Adrenal gland (tissue), 5 donors: ENCODE measurements at regions not wholly inside any gene's neighbourhood (a gene's known extent, or its start where the extent isn't known, plus 50 kb on each side); places are given as distances from the start of the nearest gene placed in this dataset.

Source experiments
- POLR2A ChIP-seq, 2 donors: fragments of 450-650 bp; IDR thresholded peaks; one replicate each; pipeline ENCODE4 v1.6.1; 2017; ENCODE audit warnings: antibody characterized with exemption in 2 of 2, mild to moderate bottlenecking in 2 of 2, moderate library complexity in 1 of 2
- TF ChIP-seq, protein P1 (sequence below), 6 experiments: fragments of 450-650 bp in 4 of 6; fragments of 200-600 bp in 2 of 6; sonication (generic) in 1 of 6; IDR thresholded peaks; 1 replicate in 5 of 6; 2 replicates in 1 of 6; pipeline versions ENCODE4 v1.5.1 to v1.8.0; 2016 to 2021; ENCODE audit warnings: antibody characterized with exemption in 6 of 6, mild to moderate bottlenecking in 2 of 6, moderate library complexity in 1 of 6
- donor health status: DM: no; HTN: no; CAD: no.

DNA sequence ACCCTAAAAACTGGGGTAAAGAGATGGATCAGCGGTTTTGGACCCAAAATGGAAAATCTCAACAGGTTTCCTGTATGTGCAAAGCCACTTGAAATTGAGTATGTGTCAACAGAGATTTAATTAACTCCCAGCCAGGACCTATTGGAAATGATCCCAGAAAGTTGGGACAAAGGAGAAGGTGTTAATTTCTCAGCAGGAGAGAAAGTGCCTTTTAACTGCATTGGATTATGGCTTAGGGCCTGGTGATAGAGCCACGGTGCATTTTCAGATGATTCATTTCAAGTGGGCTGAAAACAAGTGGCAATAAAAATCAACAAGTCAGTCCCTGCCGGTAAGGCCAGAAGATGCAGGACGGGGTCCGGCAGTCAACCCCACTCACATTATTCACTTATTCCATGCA, 80.2 kb upstream of the BCL11A start:
- TF ChIP-seq POLR2A (IDR thresholded peaks at IDR 0.05): no peak
- TF ChIP-seq, protein P1, sequence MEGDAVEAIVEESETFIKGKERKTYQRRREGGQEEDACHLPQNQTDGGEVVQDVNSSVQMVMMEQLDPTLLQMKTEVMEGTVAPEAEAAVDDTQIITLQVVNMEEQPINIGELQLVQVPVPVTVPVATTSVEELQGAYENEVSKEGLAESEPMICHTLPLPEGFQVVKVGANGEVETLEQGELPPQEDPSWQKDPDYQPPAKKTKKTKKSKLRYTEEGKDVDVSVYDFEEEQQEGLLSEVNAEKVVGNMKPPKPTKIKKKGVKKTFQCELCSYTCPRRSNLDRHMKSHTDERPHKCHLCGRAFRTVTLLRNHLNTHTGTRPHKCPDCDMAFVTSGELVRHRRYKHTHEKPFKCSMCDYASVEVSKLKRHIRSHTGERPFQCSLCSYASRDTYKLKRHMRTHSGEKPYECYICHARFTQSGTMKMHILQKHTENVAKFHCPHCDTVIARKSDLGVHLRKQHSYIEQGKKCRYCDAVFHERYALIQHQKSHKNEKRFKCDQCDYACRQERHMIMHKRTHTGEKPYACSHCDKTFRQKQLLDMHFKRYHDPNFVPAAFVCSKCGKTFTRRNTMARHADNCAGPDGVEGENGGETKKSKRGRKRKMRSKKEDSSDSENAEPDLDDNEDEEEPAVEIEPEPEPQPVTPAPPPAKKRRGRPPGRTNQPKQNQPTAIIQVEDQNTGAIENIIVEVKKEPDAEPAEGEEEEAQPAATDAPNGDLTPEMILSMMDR (IDR thresholded peaks at IDR 0.05): no peak
